Activated T-helper 17 cell treated with anti-CD3 and anti-CD28 coated beads, Interleukin-2, amount 50 U/mL, for 72 hours (primary cell): ENCODE measurements at regions not wholly inside any gene's neighbourhood (a gene's known extent, or its start where the extent isn't known, plus 50 kb on each side); places are given as distances from the start of the nearest gene placed in this dataset.

Source experiments
- ATAC-seq: fragments of 150-1000 bp; cut with Tn5 transposase; replicated peaks from 2 replicates; pipeline ENCODE4 v1.10.0; 2021; ENCODE audit warnings: mild to moderate bottlenecking, moderate library complexity
- H3K27ac Mint-ChIP-seq: one replicate; pipeline ENCODE4 v1.8.0; 2022; ENCODE audit warnings: mixed read lengths
- H3K27me3 Mint-ChIP-seq: one replicate; pipeline ENCODE4 v1.8.0; 2022; ENCODE audit warnings: mixed read lengths
- H3K36me3 Mint-ChIP-seq: one replicate; pipeline ENCODE4 v1.8.0; 2022; ENCODE audit warnings: low read depth, mild to moderate bottlenecking, mixed read lengths
- H3K4me1 Mint-ChIP-seq: one replicate; pipeline ENCODE4 v1.8.0; 2022; ENCODE audit warnings: mixed read lengths
- H3K4me3 Mint-ChIP-seq: one replicate; pipeline ENCODE4 v1.8.0; 2022; ENCODE audit warnings: mild to moderate bottlenecking, mixed read lengths
- H3K9me3 Mint-ChIP-seq: one replicate; pipeline ENCODE4 v1.8.0; 2022; ENCODE audit warnings: mixed read lengths

- Mint-ChIP-seq H3K36me3 (no peaks in the 10 kb centered on the region), H3K4me3 (no peak overlapping the region), H3K27me3 (peaks cover 16% of the 10 kb centered on the region), H3K4me1 (no peaks in the 10 kb centered on the region), H3K9me3 (no peaks in the 10 kb centered on the region), H3K27ac (no peak overlapping the region)
- ATAC-seq: no peak
Measured at GRCh38 chr3:94179059-94179458, 116.2 kb downstream of the NSUN3 start.

GRCh38 chr3:94183551-94183950, 120.7 kb downstream of the NSUN3 start:
- H3K27me3 Mint-ChIP-seq: peaks cover 10% of the 10 kb centered on the region
- no peaks in the 10 kb centered on the region for H3K9me3 Mint-ChIP-seq
- H3K4me1 Mint-ChIP-seq: no peaks in the 10 kb centered on the region
- no peak overlapping the region for H3K4me3 Mint-ChIP-seq
- H3K36me3 Mint-ChIP-seq: no peaks in the 10 kb centered on the region
- no peak overlapping the region for H3K27ac Mint-ChIP-seq
- ATAC-seq: no peak

- no peak for ATAC-seq
- H3K27me3 Mint-ChIP-seq: peaks cover 10% of the 10 kb centered on the region
- H3K27ac Mint-ChIP-seq: no peak overlapping the region
- H3K4me3 Mint-ChIP-seq: no peak overlapping the region
- no peaks in the 10 kb centered on the region for H3K4me1 Mint-ChIP-seq
- no peaks in the 10 kb centered on the region for H3K9me3 Mint-ChIP-seq
- no peaks in the 10 kb centered on the region for H3K36me3 Mint-ChIP-seq
Measured at GRCh38 chr3:94184781-94185180, 121.9 kb downstream of the NSUN3 start.

DNA sequence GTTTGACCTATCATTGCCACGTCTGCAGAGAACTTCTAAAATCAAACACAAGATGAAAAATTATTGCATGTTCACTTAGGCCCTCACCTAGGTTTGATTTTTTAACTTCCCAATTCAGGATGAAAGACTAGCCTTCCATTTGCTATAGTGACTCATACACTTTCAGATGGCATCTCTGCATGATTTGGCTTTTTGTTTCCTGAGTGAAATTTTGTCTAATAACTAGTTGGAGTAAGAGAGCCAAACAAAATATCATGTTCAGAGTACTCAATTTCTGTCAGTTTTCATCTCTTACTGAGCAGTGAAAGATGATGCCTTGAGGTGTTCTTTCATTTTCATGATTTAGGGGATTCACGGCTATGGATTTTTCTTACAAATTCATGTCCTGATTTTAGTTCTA, 122.9 kb downstream of the NSUN3 start:
- Mint-ChIP-seq H3K4me1 (no peaks in the 10 kb centered on the region), H3K9me3 (no peaks in the 10 kb centered on the region), H3K27me3 (peaks cover 10% of the 10 kb centered on the region), H3K27ac (no peak overlapping the region), H3K36me3 (no peaks in the 10 kb centered on the region), H3K4me3 (no peak overlapping the region)
- ATAC-seq: no peak

DNA sequence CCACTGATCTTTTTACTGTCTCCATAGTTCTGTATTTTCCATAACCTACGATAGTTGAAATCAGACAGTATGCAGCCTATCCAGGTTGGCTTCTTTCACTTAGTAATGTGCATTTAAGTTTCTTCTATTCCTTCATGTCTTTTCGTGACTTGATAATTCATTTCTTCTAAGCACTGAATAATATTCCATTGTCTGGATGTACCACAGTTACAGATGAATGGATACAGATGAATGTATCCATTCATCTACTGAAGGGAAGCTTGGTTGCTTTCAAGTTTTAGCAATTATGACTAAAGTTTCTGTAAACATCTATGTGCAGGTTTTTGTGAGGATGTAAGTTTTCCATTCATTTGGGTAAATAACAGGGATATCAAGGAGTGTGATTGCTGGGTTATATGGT, 124.8 kb downstream of the NSUN3 start:
- no peaks in the 10 kb centered on the region for H3K4me1 Mint-ChIP-seq
- H3K27me3 Mint-ChIP-seq: peaks cover 5% of the 10 kb centered on the region
- H3K4me3 Mint-ChIP-seq: no peak overlapping the region
- no peaks in the 10 kb centered on the region for H3K9me3 Mint-ChIP-seq
- H3K27ac Mint-ChIP-seq: no peak overlapping the region
- no peaks in the 10 kb centered on the region for H3K36me3 Mint-ChIP-seq
- ATAC-seq: no peak

DNA sequence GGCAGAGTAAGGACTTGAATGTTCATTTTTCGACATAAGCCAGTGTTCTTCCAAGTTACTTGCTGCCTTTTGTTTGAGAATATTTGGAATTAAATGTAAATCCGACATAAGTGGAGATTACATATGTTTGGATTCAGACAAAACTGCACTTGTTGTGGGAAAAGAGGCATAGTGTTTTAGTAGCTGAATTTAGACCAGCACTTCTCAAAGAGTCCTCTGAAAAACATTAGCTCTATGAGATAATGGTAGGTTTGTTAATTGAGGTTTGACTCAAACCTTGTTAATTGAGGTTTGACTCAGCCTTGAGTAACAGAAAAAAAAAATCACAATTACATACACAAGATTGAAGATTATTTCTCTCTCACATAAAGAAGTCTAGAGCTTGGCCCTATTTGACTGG, 132.5 kb downstream of the NSUN3 start:
- H3K36me3 Mint-ChIP-seq: no peaks in the 10 kb centered on the region
- H3K4me3 Mint-ChIP-seq: no peak overlapping the region
- no peak overlapping the region for H3K27ac Mint-ChIP-seq
- H3K9me3 Mint-ChIP-seq: peaks cover 3% of the 10 kb centered on the region
- no peak for ATAC-seq
- H3K27me3 Mint-ChIP-seq: peaks cover 7% of the 10 kb centered on the region
- H3K4me1 Mint-ChIP-seq: no peaks in the 10 kb centered on the region

- no peak overlapping the region for H3K27ac Mint-ChIP-seq
- H3K9me3 Mint-ChIP-seq: no peaks in the 10 kb centered on the region
- no peaks in the 10 kb centered on the region for H3K4me1 Mint-ChIP-seq
- no peak for ATAC-seq
- no peaks in the 10 kb centered on the region for H3K36me3 Mint-ChIP-seq
- peaks cover 18% of the 10 kb centered on the region for H3K27me3 Mint-ChIP-seq
- no peak overlapping the region for H3K4me3 Mint-ChIP-seq
Measured at GRCh38 chr3:94206291-94206690, 143.4 kb downstream of the NSUN3 start.

DNA sequence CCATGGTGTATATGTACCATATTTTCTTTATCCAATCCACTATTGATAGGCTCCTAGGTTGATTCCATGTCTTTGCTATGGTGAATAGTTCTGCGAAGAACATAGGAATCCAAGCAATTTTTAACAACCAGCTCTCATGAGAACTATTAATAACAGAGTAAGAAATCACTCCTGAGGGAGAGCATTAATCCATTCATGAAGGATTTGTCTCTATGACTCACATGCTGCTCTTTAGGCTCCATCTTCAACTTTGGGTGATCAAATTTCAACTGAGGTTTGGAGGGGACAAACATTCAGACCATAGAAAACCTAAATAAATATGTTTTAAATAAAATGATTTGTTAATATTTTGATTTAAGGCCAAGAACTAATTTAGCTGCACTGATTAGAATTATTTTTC, 147.4 kb downstream of the NSUN3 start:
- Mint-ChIP-seq H3K4me1 (no peaks in the 10 kb centered on the region), H3K36me3 (no peaks in the 10 kb centered on the region), H3K9me3 (no peaks in the 10 kb centered on the region), H3K4me3 (no peak overlapping the region), H3K27ac (no peak overlapping the region), H3K27me3 (peaks cover 3% of the 10 kb centered on the region)
- ATAC-seq: no peak

DNA sequence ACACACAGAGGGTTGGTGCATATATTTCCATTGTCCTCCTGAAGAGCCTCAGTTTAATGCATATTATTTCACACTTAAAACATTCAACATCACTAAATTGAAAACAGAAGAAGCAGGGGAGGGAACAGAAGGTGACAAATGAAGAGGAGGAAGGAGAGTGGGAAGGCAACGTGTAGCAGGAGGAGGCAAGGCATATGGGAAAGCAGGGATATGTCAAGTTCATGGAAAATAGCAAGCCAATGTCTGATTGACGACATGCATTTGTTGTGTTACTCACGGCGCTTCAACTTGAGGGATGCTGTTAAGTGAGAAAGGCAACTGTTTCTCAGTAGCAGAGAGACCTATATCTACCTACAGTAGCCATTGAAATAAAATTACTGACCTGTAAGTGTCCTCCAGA, 154.5 kb downstream of the NSUN3 start:
- H3K27me3 Mint-ChIP-seq: peaks cover 4% of the 10 kb centered on the region
- H3K36me3 Mint-ChIP-seq: no peaks in the 10 kb centered on the region
- peaks cover 7% of the 10 kb centered on the region for H3K9me3 Mint-ChIP-seq
- H3K4me1 Mint-ChIP-seq: no peaks in the 10 kb centered on the region
- no peak overlapping the region for H3K27ac Mint-ChIP-seq
- no peak overlapping the region for H3K4me3 Mint-ChIP-seq
- ATAC-seq: no peak

GRCh38 chr3:94220426-94220825, 157.6 kb downstream of the NSUN3 start:
- Mint-ChIP-seq H3K27ac (no peak overlapping the region), H3K9me3 (peaks cover 13% of the 10 kb centered on the region), H3K4me3 (no peak overlapping the region), H3K36me3 (no peaks in the 10 kb centered on the region), H3K4me1 (no peaks in the 10 kb centered on the region), H3K27me3 (peaks cover 4% of the 10 kb centered on the region)
- no peak for ATAC-seq

- Mint-ChIP-seq H3K27me3 (peaks cover 13% of the 10 kb centered on the region), H3K4me3 (no peak overlapping the region), H3K9me3 (peaks cover 13% of the 10 kb centered on the region), H3K4me1 (no peaks in the 10 kb centered on the region), H3K27ac (no peak overlapping the region), H3K36me3 (no peaks in the 10 kb centered on the region)
- ATAC-seq: no peak
Measured at GRCh38 chr3:94221829-94222228, 159.0 kb downstream of the NSUN3 start.

- Mint-ChIP-seq H3K4me3 (no peak overlapping the region), H3K27me3 (peaks cover 20% of the 10 kb centered on the region), H3K36me3 (no peaks in the 10 kb centered on the region), H3K9me3 (peaks cover 13% of the 10 kb centered on the region), H3K27ac (peak overlapping the region; percentile 21), H3K4me1 (no peaks in the 10 kb centered on the region)
- peak; percentile 74 for ATAC-seq
Measured at GRCh38 chr3:94225148-94225865, 162.4 kb downstream of the NSUN3 start.

- peaks cover 13% of the 10 kb centered on the region for H3K9me3 Mint-ChIP-seq
- peaks cover 20% of the 10 kb centered on the region for H3K27me3 Mint-ChIP-seq
- peak overlapping the region; percentile 21 for H3K27ac Mint-ChIP-seq
- ATAC-seq: peak; percentile 76
- H3K4me3 Mint-ChIP-seq: no peak overlapping the region
- H3K4me1 Mint-ChIP-seq: no peaks in the 10 kb centered on the region
- H3K36me3 Mint-ChIP-seq: no peaks in the 10 kb centered on the region
Measured at GRCh38 chr3:94226078-94226477, 163.2 kb downstream of the NSUN3 start.

DNA sequence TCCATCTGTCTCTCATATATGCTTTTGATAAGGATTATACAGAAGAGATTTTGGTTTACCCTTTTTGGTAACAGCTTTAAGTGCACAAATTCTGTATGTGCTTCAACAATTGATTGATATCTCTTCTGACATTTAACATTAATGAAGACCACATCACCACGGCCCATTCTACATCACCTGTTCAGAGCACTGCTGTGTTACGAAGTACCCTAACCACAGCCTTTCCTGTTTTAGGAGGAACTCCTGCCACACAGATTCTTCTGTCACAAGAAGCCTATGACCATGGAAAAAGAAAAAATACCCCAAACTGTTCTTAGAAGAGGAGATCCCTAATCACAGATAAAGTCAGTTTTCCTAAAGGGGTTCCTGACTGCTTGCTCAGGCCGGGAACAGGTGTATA, 170.1 kb downstream of the NSUN3 start:
- H3K4me1 Mint-ChIP-seq: no peaks in the 10 kb centered on the region
- H3K27me3 Mint-ChIP-seq: peaks cover 3% of the 10 kb centered on the region
- no peak overlapping the region for H3K4me3 Mint-ChIP-seq
- H3K9me3 Mint-ChIP-seq: no peaks in the 10 kb centered on the region
- no peak overlapping the region for H3K27ac Mint-ChIP-seq
- ATAC-seq: no peak
- no peaks in the 10 kb centered on the region for H3K36me3 Mint-ChIP-seq

DNA sequence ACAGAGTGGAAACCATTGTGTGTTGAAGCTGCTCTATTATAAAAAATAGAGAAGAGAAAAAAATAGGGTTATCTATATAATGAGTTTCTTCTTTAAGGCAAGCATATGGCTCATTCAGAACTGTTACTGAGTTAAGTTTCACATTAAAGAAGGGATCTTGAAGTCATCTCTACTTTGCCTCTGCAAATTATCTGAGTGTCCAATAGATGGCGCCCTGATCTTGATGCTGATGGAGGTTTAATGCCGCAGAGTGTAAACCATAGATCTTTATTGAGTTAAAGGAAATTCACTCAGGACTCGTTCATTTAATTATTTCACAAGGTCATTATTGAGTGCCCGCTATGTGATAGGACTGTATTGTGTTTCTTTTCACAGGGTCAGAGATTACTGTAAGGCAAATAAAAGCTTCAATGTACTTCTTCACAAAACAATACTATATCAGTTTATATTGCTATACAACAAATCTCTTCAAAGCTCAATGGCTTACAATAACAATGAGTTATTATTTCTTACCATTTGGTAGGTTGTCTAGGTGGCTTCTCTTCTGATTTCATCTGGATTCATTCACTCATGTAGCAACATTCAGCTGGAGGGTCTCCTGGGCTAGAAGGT, 171.4 kb downstream of the NSUN3 start:
- no peaks in the 10 kb centered on the region for H3K9me3 Mint-ChIP-seq
- no peak overlapping the region for H3K4me3 Mint-ChIP-seq
- no peaks in the 10 kb centered on the region for H3K4me1 Mint-ChIP-seq
- no peaks in the 10 kb centered on the region for H3K36me3 Mint-ChIP-seq
- ATAC-seq: peak; percentile 52
- H3K27me3 Mint-ChIP-seq: no peaks in the 10 kb centered on the region
- H3K27ac Mint-ChIP-seq: no peak overlapping the region
